ENCODE measurements at regions not wholly inside any gene's neighbourhood (a gene's known extent, or its start where the extent isn't known, plus 50 kb on each side); places are given as distances from the start of the nearest gene placed in this dataset.

DNA sequence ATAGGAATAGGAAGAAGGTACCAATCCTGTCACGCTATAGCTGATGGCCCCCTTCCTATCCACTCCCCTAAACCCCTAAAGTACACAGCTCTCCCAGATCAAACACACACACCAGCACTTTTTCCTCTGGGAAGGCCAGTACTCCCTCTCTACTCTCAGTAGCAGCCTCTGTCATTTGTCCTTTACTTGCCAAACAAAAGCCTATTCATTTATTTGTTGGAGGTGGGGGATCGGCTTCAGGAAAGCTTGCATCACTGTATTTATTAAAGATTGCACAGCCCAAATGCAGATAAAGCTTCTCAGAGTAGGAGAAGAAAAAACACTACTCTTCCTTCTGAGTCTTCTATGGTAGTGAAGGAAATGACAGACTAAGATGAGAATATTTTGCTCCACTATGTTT is 429.7 kb upstream of the RASGRP1 start:
- no peak for TF ChIP-seq EZH2phosphoT487 (conservative IDR thresholded peaks at IDR 0.05; ENCODE audit: low read length)
- TF ChIP-seq, protein P1, sequence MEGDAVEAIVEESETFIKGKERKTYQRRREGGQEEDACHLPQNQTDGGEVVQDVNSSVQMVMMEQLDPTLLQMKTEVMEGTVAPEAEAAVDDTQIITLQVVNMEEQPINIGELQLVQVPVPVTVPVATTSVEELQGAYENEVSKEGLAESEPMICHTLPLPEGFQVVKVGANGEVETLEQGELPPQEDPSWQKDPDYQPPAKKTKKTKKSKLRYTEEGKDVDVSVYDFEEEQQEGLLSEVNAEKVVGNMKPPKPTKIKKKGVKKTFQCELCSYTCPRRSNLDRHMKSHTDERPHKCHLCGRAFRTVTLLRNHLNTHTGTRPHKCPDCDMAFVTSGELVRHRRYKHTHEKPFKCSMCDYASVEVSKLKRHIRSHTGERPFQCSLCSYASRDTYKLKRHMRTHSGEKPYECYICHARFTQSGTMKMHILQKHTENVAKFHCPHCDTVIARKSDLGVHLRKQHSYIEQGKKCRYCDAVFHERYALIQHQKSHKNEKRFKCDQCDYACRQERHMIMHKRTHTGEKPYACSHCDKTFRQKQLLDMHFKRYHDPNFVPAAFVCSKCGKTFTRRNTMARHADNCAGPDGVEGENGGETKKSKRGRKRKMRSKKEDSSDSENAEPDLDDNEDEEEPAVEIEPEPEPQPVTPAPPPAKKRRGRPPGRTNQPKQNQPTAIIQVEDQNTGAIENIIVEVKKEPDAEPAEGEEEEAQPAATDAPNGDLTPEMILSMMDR (IDR thresholded peaks at IDR 0.05; ENCODE audit: insufficient read depth, low read length, poor library complexity, severe bottlenecking), result no peak

All from SU-DHL-6 (cell line).